HG03457 (cell line): ENCODE measurements at regions not wholly inside any gene's neighbourhood (a gene's known extent, or its start where the extent isn't known, plus 50 kb on each side); places are given as distances from the start of the nearest gene placed in this dataset.
A peak's percentile ranks its signal among the peaks of the same experiment; 100 is the strongest.

ENCODE experiments used
- ATAC-seq: cut with Tn5 transposase; IDR thresholded peaks from one replicate; pipeline ENCODE4 v1.9.1; 2021; ENCODE audit warnings: moderate number of reproducible peaks; ENCODE audit not compliant: unreplicated experiment

DNA sequence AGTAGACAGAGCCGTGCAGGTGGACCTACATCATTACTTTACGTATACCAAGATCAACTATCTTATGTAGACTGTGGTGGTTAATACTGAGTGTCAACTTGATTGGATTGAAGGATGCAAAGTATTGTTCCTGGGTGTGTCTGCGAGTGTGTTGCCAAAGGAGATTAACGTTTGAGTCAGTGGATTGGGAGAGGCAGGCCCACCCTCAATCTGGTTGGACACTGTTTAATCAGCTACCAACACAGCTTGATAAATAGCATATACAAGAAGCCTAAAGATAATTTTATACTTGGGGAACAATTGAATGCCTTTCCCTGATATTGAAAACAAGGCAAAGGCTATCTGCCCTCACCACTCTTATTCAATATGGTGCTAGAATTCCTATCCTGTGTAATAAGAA lies 604.2 kb upstream of the ZEB2 start:
- no peak for ATAC-seq

DNA sequence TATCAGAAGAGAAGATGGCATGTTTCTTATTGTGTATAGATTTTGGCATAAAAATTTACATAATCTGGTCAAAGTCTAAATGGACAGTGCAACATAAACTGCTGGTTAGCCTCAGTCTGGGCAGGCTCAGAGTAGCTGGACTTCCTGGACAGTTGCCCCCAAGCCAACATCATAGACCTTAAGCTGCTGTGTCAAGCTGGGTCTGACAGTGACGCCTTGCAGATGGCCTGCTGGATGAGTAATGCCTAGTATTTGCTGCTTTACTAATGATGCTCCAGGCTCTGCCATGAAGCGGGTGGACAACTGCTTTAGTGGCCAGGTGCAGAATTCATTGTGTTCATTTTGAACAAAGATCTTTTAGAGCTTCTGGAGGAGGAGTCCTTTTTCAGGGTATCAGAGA lies 603.7 kb upstream of the ZEB2 start:
- no peak for ATAC-seq

DNA sequence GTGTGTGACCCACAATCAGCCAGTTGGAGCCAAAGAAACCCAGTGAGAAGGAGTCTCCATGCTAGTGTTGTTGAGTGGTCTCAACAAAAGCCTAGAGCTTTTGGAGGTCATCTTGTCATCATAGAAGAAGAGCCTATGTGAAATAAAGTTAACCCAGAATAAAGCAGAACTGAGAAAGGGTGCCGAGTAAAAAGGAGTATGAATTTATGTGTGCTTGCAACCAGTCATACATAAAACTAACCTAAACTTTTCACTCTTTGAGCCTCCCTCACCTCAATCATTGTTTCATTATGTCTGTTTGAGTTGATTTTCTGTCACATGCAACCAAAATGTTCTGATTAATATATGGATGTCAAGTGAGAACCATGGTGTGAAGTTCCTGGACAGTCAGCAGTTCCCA lies 599.3 kb upstream of the ZEB2 start:
- ATAC-seq: peak; percentile 64

DNA sequence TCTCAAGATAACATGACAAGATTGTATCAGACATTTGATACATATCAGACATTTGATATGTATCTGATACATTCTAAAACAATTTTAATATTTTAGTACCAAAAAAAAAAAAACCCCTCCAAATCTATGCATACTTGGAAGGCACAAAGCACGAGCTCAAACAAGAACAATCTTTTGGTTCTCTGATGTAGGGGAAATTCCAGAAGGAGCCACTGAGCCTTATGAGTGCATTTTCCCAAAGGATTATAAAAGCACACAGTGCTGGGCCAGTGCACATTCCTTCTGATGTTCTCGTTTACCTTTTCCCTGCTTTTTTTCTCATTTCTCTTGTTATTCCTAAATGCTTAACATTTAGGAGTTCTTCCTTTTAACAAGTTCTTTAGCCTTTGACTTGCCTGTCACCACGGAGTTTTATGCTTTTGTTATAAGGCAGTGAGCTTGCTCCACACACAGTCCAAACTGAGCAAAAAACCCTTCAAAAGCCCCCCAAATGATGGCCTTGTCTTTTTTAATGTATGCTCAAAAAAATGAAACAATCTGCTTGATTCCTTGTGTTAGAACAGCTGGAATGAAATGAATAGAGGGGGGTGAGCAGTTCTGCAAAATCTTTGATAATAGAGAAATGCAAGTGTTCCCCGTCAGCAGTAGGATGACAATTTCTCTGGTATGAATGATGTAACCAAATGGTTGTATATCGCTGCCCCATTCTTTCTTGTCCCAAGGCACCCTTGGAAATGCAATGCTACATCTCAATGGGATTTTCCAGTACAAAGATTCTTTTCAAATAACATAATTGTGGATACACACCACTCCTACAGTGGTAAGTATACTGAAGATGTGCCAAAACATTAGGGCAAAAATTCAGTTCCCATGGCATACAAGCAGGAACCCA lies 597.2 kb upstream of the ZEB2 start:
- ATAC-seq: no peak

DNA sequence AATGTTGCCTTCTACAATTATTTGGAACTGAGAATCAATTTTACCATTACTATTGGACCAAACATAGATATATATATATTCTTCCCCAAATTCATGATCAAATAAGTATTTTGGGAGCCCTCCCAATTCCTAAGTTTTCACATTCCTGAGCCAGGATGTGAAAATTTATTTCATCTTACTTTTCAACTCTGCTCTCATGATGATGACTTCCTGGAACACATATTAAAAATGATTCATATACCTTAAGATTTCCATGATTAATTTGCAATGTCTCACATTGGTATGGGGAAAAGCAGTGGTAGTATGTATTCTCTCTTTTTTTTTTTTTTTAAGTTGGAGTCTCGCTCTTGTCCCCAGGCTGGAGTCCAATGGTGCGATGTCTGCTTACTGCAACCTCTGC lies 596.1 kb upstream of the ZEB2 start:
- no peak for ATAC-seq

DNA sequence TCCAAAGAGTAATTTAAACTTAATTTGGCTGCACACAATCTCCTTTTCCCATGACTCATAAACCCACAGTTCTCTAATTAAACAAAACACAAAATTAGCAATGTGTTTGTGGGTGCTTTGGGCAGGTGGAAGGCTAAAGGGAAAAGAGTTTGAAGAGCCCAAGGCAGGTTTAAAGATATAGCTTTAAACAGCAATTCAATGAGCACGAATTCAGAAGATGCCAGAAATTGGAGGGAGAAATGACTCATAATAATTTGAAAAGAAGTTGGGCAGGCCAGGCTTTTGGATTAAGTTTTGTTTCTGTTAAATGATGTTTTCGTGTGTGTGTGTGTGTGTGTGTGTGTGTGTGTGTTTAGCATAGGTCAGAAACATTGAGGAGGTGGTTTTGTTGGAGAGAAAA lies 594.8 kb upstream of the ZEB2 start:
- ATAC-seq: no peak

DNA sequence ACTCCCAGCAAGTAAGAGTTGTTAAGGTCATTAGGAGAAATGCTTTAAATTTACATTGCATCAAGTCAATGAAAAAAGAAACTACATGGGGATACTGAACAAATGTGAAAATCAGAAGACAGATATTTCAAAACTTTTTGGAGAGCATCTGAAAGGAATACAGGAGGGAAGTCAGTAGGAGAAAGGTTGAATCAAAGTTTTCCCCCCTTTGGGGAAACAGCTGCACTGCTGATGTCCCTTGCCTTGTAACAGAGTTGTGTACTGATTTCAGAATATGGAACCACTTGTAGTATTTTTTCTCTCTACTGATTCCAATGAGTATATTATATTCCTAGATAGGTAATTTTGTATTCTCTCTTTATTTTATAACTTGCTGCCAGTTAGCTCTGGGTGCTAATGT lies 592.5 kb upstream of the ZEB2 start:
- ATAC-seq: no peak

DNA sequence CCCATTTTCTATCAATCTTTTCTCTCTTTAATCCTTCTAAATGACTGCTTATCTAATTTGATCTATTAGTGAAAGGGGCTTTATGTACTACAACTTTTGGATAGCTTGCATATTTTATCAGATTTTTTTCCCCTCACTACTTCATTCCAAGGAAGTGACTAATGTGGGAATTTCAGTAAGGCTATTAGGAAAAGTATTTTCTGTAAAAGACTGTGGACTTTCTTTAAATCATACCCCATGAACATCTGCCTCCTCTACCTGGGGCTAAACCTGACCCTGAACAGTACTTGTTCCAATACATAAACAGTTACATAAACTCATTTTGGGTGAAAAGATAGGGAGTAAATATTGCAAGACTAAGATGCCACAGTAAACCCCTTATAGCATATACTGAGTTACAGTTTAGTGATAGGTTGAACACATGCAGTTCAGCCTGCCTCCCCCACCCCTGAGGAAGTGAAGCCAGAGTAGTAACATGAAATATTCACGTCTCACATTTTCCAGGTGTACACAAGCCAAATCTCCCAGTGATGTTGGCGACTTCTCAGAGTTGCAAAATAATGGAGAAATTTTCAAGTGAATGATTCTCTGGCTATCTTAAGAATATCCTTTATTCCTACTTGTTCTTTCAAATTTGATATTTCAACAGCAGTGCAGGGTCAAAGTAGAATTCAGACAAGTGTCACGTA lies 590.9 kb upstream of the ZEB2 start:
- no peak for ATAC-seq

DNA sequence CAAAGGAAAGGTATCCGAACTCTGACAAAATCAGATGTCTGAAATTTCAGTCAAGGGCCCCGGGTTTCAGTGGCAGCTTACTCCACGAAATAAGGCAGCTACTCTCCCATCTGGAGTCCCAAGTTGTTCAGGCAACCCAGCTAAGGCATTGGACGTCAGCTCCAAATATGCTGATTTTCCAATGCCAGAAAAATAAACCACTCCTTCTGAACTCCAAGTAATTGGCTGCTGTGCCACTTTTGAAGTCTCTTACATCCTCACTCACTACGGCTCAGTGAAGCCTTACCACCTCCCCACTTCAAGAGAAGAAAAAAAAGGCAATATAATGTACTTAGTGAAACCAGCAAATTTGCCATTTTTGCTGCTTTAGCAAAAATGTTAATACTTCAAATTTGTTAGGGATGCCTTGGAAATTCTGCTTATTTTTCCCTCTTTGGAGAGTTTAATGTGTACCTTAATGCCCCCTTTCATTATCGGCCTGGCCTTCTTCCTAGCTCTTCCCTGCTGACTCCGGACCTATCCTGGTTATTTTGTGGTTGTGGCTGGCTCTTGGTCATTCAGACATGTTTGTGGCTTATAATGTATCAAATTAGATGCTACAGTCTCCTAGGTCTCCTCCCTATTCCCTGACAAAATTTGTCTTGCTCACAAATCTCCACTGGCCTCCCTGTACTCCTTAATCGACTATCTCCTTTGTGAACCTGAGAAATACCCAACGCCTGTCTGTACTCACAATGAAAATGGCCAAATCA lies 589.2 kb upstream of the ZEB2 start:
- no peak for ATAC-seq

GRCh38 chr2:145108361-145108778 lies 588.5 kb upstream of the ZEB2 start:
- ATAC-seq: no peak

GRCh38 chr2:145106293-145106692 lies 586.4 kb upstream of the ZEB2 start:
- ATAC-seq: no peak

DNA sequence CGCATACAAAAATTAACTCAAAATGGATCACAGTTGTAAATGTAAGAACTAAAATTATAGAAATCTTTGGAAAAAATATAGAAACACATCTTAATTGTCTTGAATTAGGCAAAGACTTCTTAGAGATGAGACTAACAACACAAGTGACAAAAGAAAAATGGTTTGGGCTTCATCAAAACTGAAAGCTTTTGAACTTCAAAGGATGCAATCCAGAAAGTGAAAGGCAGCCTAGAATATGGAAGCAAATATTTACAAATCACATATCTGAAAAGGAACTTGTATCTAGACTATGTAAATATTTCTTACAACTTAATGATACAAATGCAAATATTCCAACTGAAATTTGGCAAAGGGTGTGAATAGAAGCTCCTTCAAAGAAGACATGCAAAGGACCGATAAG lies 582.8 kb upstream of the ZEB2 start:
- no peak for ATAC-seq

DNA sequence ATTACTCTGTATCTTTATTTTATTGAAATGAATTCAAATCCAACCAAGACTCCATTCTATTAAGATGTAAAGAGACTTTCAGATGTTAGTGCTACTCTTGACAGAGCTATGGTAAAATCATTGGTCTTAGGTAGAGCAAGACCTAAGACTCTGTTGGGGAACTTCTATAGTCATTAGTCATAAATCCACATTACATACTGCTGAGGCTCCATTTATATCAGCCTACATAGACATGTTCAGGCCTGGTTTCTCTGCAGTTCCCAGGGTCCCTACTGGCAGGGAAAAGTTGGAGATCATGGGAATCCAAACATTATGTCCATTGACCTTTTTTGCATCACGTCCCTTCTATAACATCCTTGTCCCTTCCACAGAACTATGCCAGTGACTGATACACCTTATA lies 580.4 kb upstream of the ZEB2 start:
- ATAC-seq: no peak

- ATAC-seq: no peak
Observed at GRCh38 chr2:145096582-145096981, 576.7 kb upstream of the ZEB2 start.

DNA sequence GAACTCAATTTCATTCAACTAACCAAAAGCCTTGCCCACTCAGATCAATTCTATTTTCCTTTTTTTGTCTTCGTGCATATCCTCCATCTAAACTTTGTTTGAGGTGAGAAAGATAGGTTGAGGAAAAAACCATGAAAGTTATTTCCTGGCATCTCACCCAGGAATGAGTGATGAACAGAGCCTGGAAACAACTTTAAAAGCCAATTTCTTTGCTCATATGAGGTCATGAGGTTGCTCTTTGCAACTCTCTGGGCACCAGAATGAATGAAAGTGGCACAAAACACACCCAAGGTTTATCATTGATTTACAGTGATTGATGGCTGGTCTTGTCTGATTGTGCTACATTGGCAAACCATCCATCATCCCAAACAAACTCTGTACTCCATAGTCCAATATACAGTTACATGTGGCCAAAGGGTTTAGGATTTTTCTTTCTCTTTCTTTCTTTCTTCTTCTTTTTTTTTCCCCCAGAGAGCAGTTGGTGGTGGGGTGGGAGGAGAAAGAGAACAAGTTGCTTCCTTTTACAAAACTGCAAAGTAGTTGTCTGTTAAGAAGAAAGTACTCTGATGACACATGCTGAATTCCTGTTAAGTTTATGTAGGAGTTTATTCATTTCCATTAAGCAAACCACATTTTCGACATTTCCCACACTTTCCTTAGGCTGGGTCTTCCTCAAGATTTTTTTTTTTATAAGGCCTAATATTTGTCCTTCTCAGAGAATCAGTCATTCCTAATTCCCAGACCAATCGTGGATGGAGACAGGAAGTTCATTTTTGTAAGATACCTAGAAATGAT lies 575.9 kb upstream of the ZEB2 start:
- ATAC-seq: no peak

DNA sequence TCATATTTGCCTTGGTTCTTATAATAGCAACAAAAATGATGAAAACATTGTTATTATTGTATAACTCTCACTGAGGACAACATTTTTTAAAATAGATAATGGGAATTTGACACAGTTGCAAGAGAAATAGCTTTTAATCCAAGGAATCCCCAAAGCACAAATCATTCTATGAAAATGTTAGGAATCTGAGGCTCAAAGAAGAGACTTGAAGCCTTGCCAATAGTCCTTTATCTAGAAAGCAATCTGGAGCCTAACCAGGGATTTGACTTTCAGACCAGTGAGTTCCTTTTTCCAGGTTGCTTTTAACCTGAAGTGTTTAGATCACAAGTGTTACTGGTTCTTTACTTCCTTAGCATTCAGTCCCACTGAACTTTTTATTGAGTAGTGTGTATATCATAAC lies 574.5 kb upstream of the ZEB2 start:
- ATAC-seq: no peak

DNA sequence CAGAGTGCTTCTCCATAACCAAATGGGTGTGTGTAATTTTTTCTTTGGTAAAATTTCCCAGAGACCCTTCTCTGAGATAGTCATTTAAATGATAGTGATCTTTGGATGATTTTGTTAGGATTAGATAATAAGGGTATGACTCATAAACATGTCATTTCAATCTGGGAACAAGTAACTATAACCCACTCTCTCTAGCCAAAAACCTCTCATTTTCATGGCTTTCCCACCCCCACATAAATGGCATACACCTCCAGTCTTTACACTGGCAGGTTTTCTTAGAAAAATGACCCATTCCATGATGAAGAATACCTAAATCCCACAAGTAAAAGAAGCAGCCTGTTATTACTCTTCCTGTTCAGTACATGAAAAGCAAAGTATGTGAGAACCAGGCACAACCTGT lies 572.0 kb upstream of the ZEB2 start:
- ATAC-seq: no peak

DNA sequence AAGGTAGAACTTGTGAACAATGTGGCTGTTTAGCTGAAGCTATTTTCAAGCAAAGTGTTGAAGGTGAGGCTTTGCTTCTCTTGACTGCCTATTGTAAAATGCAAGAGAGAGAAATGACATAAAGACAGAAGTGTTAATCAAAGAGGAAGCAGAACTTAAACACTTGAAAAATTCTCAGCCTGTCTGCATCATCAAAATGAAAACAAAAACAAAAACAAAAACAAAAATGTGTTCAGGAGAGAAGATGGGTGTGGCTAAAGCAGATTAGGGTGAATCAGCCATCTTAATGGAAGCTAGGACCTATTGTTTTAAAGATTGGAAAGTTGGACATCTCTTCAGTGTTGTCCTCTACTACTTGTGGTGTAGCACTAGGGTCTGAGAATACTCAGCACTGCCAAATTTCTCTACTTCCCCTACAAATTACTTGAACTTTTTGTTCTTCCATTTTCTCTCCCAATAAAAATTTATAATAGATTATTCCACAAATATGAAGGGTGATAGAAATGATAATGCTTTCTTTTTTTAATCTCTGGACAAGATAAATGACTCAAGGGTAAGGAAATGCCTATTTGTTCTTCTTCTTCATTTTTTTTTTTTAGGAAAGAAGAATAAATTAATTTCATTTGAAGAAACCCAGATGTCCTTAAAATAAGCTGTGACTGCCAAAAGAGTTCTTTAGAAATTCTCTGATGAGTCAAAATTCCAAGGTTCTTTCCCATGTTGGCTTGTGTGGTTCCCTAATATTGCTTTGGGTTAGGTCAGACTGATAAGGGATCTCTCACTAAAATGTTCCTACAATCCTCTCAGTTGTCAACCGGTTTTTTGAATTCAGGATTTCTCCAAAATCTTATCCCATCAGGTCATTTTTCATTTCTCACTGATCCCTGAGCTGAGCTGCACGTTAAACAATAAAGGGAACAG lies 571.2 kb upstream of the ZEB2 start:
- no peak for ATAC-seq

DNA sequence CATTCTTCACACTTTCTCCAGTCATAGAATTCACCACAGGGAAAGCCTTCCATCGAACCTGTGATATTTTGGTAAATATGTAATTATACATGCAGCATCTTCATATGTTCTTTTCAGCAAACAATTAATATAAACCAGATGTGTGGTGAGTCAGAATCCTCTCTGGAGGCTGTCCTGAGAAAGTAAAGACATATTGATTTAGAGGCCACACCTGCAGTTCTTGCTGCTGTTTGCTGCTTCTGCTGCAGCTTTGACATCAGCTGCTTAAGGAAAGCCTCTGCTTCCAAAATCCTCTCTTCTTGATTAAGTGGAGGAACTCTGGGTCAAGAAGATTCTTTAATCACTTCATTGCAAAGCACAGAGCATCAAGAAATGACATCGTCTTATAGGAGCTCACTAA lies 568.8 kb upstream of the ZEB2 start:
- ATAC-seq: no peak

DNA sequence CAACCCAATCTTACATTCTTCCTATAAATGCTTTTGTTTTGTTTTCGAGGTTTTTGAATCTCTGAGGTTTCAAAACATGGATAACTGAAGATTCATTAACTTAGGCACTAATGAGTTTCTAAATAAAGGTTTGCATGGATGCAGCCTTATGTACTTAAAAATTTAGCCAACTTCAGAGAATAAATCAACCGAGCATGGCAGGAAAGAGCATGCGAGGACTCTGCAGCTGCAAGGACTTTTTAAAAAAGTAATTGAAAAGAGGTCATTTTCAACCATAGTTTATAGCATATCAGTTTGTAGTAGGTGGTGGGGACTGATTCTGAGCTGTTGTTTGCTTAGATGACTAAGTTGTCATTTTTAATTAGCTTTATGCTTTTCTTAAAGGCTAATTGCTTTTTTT lies 567.0 kb upstream of the ZEB2 start:
- no peak for ATAC-seq
